Smooth muscle cell (in vitro differentiated cells): ENCODE measurements at regions not wholly inside any gene's neighbourhood (a gene's known extent, or its start where the extent isn't known, plus 50 kb on each side); places are given as distances from the start of the nearest gene placed in this dataset.
"Not testable (repeated sequence)": the region's sequence is repeated elsewhere in the genome, so short reads cannot be mapped to it uniquely, and the experiment has no call there.

Source experiments
- DNase-seq: peaks from one replicate; lab custom pipeline; 2025; ENCODE audit not compliant: unreplicated experiment; lab: John Stamatoyannopoulos, UW
- H2AFZ ChIP-seq: fragments of 200-600 bp; sonication (generic); 2 replicates; pipeline ENCODE4 v1.6.0; 2016; ENCODE audit warnings: antibody characterized with exemption, low read depth, mild to moderate bottlenecking
- H3F3A ChIP-seq: fragments of 200-600 bp; sonication (generic); 2 replicates; pipeline ENCODE4 v1.6.0; 2017; ENCODE audit warnings: antibody characterized with exemption, low read depth
- H3K27ac ChIP-seq: fragments of 200-600 bp; sonication (generic); 2 replicates; pipeline ENCODE4 v1.5.1; 2016; ENCODE audit warnings: low read depth, mild to moderate bottlenecking
- H3K27me3 ChIP-seq: fragments of 200-600 bp; sonication (generic); 2 replicates; pipeline ENCODE4 v1.6.1; 2016; ENCODE audit warnings: low read depth, mild to moderate bottlenecking
- H3K36me3 ChIP-seq: fragments of 200-600 bp; sonication (generic); 2 replicates; pipeline ENCODE4 v1.5.1; 2016; ENCODE audit warnings: low read depth
- H3K4me1 ChIP-seq: fragments of 200-600 bp; sonication (generic); 2 replicates; pipeline ENCODE4 v1.5.1; 2016; ENCODE audit warnings: low read depth
- H3K4me2 ChIP-seq: fragments of 200-600 bp; sonication (generic); 2 replicates; pipeline ENCODE4 v1.6.0; 2016; ENCODE audit warnings: mild to moderate bottlenecking
- H3K4me3 ChIP-seq: fragments of 200-600 bp; sonication (generic); 2 replicates; pipeline ENCODE4 v1.5.1; 2016; ENCODE audit warnings: mild to moderate bottlenecking
- H3K79me2 ChIP-seq: fragments of 200-600 bp; sonication (generic); 2 replicates; pipeline ENCODE4 v1.6.0; 2016; ENCODE audit warnings: low read depth, mild to moderate bottlenecking
- H3K9ac ChIP-seq: fragments of 200-600 bp; sonication (generic); 2 replicates; pipeline ENCODE4 v1.6.0; 2016; ENCODE audit warnings: low read depth
- H3K9me3 ChIP-seq: fragments of 200-600 bp; sonication (generic); replicated peaks from 2 replicates; pipeline ENCODE4 v1.5.1; 2016; ENCODE audit warnings: low read depth
- H4K20me1 ChIP-seq: fragments of 200-600 bp; sonication (generic); 2 replicates; pipeline ENCODE4 v1.6.0; 2016; ENCODE audit warnings: low read depth
- CTCF ChIP-seq: fragments of 200-600 bp; sonication (generic); IDR thresholded peaks from 2 replicates; pipeline ENCODE4 v1.5.1; 2017; ENCODE audit warnings: borderline replicate concordance, mild to moderate bottlenecking, antibody characterized with exemption; ENCODE audit not compliant: insufficient read depth, poor library complexity, severe bottlenecking
- WGBS: methylation state at CpG from one replicate; pipeline ENCODE4 v1.1.7; 2016; ENCODE audit warnings: low lambda C conversion rate; 5-methylcytosine and 5-hydroxymethylcytosine counted together

GRCh38 chr1:232416026-232416568 lies 213.8 kb downstream of the SIPA1L2 start:
- Histone ChIP-seq H3K36me3 (peaks cover 15% of the 10 kb centered on the region), H3K4me2 (no peak overlapping the region), H3K79me2 (no peaks in the 10 kb centered on the region), H3K4me1 (no peaks in the 10 kb centered on the region), H3K27ac (no peak overlapping the region), H3K9me3 (no peaks in the 10 kb centered on the region), H2AFZ (no peak overlapping the region), H3K4me3 (no peak overlapping the region), H3F3A (no peaks in the 10 kb centered on the region), H3K9ac (no peak overlapping the region), H3K27me3 (no peaks in the 10 kb centered on the region), H4K20me1 (no peaks in the 10 kb centered on the region)
- DNase-seq, result no peak
- WGBS, result 80% methylated on average over 8 of the region's 8 CpGs
- no peak for TF ChIP-seq CTCF

GRCh38 chr1:232415481-232415880 lies 214.5 kb downstream of the SIPA1L2 start:
- H2AFZ ChIP-seq, H3K27ac ChIP-seq, H3K9ac ChIP-seq: not testable (repeated sequence)

GRCh38 chr1:232414100-232414499 lies 215.8 kb downstream of the SIPA1L2 start:
- Histone ChIP-seq H3F3A (no peaks in the 10 kb centered on the region), H3K9ac (no peak overlapping the region), H3K4me2 (no peak overlapping the region), H3K27ac (no peak overlapping the region), H3K9me3 (no peaks in the 10 kb centered on the region), H3K36me3 (peaks cover 28% of the 10 kb centered on the region), H3K79me2 (peaks cover 5% of the 10 kb centered on the region), H3K27me3 (no peaks in the 10 kb centered on the region), H3K4me3 (no peak overlapping the region), H3K4me1 (no peaks in the 10 kb centered on the region), H2AFZ (no peak overlapping the region), H4K20me1 (no peaks in the 10 kb centered on the region)
- no peak for TF ChIP-seq CTCF
- no peak for DNase-seq
- 93% methylated on average over 7 of the region's 7 CpGs for WGBS

More at GRCh38 chr1:232415481-232415880, 214.5 kb downstream of the SIPA1L2 start:
- not testable (repeated sequence) for H3F3A ChIP-seq, H3K27me3 ChIP-seq, H3K4me1 ChIP-seq, H3K4me3 ChIP-seq, H3K9me3 ChIP-seq, H4K20me1 ChIP-seq, H3K79me2 ChIP-seq, H3K4me2 ChIP-seq, DNase-seq
- peaks cover 21% of the 10 kb centered on the region for H3K36me3 ChIP-seq
- WGBS, result 92% methylated on average over 10 of the region's 10 CpGs

GRCh38 chr1:232413674-232414073 lies 216.3 kb downstream of the SIPA1L2 start:
- H3K9me3 ChIP-seq, result no peaks in the 10 kb centered on the region
- TF ChIP-seq CTCF, result no peak
- H3K4me2 ChIP-seq, result no peak overlapping the region
- H3K27ac ChIP-seq, result no peak overlapping the region
- 72% methylated on average over 2 of the region's 2 CpGs for WGBS
- H3K79me2 ChIP-seq, result peaks cover 8% of the 10 kb centered on the region
- no peaks in the 10 kb centered on the region for H4K20me1 ChIP-seq
- DNase-seq, result no peak
- no peaks in the 10 kb centered on the region for H3K27me3 ChIP-seq
- no peaks in the 10 kb centered on the region for H3K4me1 ChIP-seq
- H3F3A ChIP-seq, result no peaks in the 10 kb centered on the region
- no peak overlapping the region for H2AFZ ChIP-seq
- H3K4me3 ChIP-seq, result no peak overlapping the region
- H3K36me3 ChIP-seq, result peaks cover 28% of the 10 kb centered on the region
- no peak overlapping the region for H3K9ac ChIP-seq
